ENCODE measurements at regions not wholly inside any gene's neighbourhood (a gene's known extent, or its start where the extent isn't known, plus 50 kb on each side); places are given as distances from the start of the nearest gene placed in this dataset.
A peak's percentile ranks its signal among the peaks of the same experiment; 100 is the strongest.

DNA sequence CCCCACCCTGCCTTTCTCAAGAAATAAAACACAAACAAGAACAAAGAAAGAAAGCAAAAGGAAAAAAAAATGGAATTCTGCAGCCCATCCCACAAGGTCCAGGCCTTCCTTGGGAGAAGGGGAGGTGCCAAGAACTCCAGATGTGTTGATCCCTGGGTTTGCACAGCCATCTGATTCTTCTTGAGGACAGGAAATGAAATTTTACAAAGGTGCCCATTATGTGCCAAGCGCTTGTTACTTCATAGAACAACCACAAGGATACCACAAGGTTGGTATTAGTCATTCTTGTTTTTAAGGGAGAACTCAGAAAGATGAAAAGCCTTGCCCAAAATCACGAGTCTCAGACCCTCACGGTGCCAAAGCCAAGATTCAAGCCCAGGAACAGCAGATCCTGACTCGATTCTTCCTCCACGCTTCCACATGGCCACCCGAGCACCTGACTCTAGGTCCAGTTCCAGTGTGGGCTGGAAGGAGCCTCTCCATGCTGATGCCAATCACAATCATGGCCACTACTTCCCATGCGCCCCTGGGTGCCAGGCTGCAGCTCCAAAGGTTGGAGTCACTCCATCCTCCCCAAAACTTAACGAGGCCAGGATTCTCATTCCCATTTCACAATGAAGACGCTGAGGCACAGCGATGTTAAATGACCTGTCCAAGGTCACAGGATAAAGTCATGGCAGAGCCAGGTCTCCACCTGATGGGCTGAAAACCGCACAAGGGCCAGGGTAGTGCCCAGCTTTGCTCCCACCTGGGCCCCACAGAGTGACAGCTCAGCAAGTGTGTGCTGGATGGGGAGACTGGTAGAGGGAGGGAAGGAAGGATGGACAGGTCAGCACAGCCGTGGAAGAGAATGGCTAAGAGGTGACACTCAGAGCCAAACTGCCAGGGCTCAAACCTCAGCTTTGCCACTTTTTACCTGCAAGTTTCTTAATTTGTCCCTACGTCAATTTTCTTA lies 66.7 kb upstream of the TOP1 start:
- no peak for DNase-seq

DNA sequence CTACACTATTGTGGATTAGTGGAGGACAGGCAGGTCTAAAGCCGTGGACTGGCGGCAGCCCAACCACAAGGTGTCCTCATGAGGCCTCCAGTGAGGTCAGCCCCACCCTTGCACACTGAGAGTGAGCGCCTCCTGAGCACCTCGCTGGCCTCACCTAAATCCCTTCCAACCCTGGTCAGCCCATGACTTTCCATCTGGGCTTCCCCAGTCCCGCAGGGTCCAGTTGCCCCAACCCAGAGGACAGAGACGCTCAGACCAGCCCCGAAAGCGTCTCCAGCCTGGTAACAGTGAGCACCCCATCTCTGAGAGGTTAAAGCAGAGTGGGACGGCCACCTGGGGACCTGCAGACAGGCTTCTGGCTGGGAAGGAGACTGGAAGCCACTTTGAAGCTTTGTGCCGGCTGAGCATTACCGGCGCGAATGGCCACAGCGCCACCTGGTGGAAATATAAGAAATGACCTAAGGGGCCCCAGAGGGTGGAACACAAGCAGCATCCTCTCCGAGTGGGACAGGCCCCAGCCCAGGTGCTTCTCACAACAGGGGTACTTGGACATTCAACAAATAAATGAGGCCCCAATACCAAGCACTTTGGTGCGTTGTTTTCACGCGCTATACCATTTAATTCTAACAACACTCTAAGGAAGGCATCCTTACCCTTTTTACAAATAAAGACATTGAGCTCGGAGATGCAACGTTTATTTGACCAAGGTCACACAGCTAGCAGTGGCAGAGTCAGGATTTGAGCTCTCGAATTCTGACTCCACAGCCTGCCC lies 65.7 kb upstream of the TOP1 start:
- peak; percentile 64 for DNase-seq

GRCh38 chr20:40963505-40963845 lies 65.1 kb upstream of the TOP1 start:
- no peak for DNase-seq

GRCh38 chr20:40965671-40966070 lies 63.0 kb upstream of the TOP1 start:
- no peak for DNase-seq

DNA sequence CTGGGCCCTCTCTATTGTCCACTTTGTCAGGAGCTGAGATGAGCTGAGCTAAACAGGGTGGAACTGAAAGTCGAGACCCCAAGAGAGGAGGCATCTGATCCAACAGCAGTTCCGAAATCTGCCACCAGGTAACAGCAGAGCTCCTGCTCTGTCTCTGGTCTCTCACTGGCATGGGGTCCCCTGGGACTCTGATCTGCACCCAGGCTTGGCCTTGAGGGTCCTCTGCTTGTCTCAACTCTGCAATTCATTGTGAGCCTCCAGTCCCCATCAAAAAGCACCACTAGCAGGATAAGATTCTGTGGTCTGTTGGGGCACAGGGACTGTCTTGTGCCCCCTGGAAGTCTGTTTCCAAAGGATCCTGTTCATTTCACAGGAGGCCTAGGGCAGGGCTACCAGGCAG lies 62.5 kb upstream of the TOP1 start:
- DNase-seq: peak; percentile 15

DNA sequence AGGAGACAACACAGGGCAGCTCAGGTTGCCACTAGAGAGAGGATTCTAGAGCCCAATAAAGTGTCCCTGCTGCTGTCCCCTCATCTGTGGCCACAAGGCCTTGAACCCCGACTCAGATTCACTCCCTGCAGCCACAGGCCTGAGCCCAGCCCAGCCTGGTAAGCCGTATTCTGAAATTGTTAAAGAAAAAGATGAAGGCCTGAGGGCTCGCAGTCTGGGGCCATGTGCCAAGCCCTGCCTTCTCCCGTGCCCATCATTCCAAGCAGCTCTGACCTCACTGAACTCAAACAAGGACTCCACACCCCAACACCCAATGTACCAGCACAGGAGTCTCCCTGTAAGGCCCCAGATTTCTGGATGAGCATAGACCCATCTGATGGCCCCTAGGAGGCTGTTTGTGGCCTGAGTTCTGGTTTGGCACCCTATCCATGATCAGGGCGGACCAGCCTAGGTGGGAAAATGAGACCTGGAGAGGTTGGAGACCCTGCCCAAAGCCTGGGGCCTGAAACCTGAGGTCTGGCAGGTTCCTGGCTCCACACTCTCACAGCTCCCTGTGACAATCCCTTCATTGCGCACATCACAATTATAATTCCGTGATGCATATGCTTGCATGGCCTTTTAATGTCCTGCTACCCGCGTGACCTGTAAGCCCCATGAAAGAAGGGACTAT lies 62.0 kb upstream of the TOP1 start:
- no peak for DNase-seq

DNA sequence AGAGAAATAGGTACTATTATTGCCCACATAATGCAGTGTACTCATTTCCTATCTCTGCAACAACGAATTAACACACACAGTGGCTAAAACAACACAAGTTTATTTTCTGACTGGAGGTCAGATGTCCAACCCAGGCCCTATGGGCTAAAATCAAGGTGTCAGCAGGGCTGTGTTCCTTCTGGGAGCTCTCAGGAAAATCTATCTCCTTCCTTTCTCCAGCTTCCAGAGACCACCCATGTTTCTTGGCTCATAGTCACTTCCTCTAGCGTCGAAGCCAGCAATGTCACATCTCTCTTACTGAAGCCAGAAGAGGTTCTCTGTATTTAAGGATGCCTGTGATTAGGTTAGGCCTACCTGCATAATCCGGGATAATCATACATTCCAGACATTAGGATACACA lies 60.9 kb upstream of the TOP1 start:
- DNase-seq: no peak

GRCh38 chr20:40968816-40969562 lies 59.6 kb upstream of the TOP1 start:
- DNase-seq: peak; percentile 59

- DNase-seq: no peak
These were observed 58.4 kb upstream of the TOP1 start for GRCh38 chr20:40970218-40970617.

- no peak for DNase-seq
These were observed 51.4 kb upstream of the TOP1 start for GRCh38 chr20:40977218-40977617.

DNA sequence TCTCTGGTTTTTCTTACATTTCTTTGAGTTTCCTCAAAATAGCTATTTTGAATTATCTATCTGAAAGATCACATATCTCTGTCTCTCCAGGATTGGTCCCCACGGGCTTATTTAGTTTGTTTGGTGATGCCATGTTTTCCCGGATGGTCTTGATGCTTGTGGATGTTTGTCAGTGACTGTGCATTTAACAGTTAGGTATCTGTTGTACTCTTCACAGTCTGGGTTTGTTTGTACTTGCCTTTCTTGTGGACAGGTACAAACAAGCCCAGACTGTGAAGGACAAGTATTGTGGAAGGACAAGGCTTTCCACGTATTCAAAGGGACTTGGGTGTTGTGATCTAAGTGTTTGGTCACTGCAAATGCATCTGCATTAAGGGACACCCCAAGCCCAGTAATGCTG lies 49.9 kb upstream of the TOP1 start:
- DNase-seq: peak; percentile 31
